Stimulated activated CD4-positive, alpha-beta T cell treated with anti-CD3 and anti-CD28 coated beads, Interleukin-4, amount 100 ng/mL, for 24 hours (primary cell): ENCODE measurements at regions not wholly inside any gene's neighbourhood (a gene's known extent, or its start where the extent isn't known, plus 50 kb on each side); places are given as distances from the start of the nearest gene placed in this dataset.
"Not testable (repeated sequence)": the region's sequence is repeated elsewhere in the genome, so short reads cannot be mapped to it uniquely, and the experiment has no call there.

ENCODE experiments used
- DNase-seq: peaks from one replicate; pipeline ENCODE4 v3.0.0-alpha.2; 2020

GRCh38 chr18:42334931-42335330, 379.9 kb downstream of the PIK3C3 start:
- DNase-seq = no peak

DNA sequence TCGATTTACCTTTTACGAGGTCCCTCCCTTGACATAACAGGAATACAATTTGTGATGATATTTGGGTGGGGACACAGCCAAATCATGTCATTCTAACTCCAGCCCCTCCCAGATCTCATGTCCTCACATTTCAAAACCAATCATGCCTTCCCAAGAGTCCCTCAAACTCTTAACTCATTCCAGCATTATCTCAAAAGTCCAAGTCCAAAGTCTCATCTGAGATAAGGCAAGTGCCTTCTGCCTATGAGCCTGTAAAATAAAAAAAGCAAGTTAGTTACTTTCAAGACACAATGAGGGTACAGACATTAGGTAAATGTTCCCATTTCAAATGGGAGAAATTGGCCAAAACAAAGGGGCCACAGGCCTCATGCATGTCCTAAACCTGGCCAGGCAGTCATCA, 381.1 kb downstream of the PIK3C3 start:
- no peak for DNase-seq

GRCh38 chr18:42337337-42337736, 382.3 kb downstream of the PIK3C3 start:
- not testable (repeated sequence) for DNase-seq

DNA sequence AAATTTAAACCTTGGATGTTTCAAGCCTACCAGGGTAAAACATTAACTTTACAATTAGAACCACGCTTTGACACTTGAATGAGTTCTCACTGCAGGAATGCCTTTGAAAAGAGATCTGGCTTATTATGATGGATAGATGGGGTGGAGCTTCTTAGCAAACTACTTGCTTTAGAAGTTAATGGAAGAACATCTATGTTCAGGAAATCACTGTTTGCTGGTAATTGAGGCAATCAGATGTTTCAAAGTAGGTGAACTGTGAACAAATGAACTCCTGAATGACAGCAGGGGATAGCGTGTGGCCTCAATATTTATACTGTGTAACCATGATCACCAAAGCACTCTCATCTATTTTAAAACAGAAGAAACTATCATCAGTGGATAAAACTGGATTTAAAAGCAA, 383.6 kb downstream of the PIK3C3 start:
- DNase-seq = no peak

- no peak for DNase-seq
Measured at GRCh38 chr18:42339372-42339771, 384.3 kb downstream of the PIK3C3 start.

GRCh38 chr18:42340423-42341009, 385.5 kb downstream of the PIK3C3 start:
- no peak for DNase-seq

DNA sequence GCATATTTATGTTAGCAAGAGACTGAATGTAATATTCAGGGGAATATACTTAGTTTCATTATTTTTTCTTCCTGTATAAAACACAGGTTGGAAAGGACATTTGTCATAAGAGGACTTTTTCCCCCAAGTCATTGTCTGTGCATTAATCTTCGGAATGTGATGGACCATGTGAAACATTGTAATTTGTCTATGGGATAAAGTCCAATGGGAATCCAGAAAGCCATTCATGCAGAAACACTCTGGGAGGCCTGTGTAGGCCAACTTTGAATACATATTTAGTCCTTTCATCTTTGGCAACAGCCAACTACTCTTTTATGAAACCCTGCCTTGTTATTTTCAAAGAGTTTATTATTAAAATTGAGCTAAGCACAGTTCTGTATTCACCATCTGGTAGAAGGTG, 386.4 kb downstream of the PIK3C3 start:
- no peak for DNase-seq

GRCh38 chr18:42348722-42349121, 393.7 kb downstream of the PIK3C3 start:
- no peak for DNase-seq

DNA sequence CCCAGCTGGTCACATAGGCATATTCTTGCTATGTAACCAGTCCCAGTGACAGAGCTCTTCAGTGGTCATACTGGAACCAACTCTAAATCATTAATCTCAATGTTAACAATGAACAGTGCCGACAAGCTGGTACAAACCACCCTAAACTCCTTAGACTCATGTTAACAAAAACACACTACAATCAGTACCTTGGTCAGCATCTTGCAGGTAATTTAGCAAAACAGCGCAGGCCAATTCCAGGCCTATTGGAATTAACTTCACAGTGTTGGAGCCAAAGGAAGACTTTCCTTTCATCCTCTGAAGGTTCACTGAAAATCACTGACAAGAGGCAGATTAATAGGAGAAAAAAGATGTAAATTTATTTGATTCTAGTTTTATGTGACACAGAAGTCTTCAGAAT, 396.4 kb downstream of the PIK3C3 start:
- no peak for DNase-seq

DNA sequence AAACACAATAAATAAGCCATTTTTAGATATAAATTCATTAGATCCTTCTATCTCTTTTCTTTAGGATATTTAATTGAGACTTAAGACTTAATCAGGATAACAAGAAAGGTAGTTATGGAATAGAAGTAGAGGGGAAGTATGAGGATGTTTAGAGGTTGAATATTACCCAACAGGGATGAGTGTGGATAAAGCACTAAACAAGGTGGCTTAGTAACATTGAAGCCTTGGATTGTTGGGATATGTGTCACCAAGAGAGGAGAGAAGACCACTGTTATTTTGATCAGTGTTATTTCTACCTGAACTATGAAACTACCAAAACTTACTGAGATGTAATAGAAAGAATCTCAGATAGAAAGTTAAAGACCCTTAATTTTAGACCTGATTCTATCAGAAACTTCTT, 405.7 kb downstream of the PIK3C3 start:
- no peak for DNase-seq

GRCh38 chr18:42363446-42364441, 408.7 kb downstream of the PIK3C3 start:
- DNase-seq = no peak

DNA sequence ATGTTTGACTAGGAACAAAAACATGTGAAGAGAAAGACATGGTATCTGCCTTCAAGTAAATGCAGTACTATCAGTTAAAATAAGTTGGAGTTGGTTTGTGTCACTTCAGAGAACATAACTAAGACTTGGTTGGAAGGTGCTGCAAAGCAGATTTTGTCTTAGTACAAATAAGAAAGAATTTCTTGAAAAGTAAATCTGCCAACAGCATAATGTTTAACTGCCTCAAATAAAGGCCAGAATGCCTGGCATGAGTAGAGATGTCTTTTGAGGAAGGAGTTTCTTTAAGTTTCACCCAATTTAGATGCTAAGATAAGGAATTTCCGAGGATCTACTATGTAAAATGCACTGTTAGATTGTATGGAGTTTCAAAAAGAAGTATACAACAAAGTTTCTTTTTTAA, 409.7 kb downstream of the PIK3C3 start:
- DNase-seq = no peak

- no peak for DNase-seq
Measured at GRCh38 chr18:42365591-42365990, 410.6 kb downstream of the PIK3C3 start.

- DNase-seq = no peak
Measured at GRCh38 chr18:42373584-42373983, 418.6 kb downstream of the PIK3C3 start.

- no peak for DNase-seq
Measured at GRCh38 chr18:42374961-42375360, 419.9 kb downstream of the PIK3C3 start.

DNA sequence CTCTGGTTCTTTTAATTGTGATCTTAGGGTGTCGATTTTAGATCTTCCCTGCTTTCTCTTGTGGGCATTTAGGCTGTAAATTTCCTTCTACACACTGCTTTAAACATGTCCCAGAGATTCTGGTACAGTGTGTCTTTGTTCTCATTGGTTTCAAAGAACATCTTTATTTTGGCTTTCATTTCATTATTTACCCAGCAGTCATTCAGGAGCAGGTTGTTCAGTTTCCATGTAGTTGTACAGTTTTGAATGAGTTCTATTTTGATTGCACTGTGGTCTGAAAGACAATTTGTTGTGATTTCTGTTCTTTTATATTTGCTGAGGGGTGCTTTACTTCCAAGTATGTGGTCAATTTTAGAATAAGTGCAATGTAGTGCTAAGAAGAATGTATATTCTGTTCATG, 423.8 kb downstream of the PIK3C3 start:
- DNase-seq = not testable (repeated sequence)

DNA sequence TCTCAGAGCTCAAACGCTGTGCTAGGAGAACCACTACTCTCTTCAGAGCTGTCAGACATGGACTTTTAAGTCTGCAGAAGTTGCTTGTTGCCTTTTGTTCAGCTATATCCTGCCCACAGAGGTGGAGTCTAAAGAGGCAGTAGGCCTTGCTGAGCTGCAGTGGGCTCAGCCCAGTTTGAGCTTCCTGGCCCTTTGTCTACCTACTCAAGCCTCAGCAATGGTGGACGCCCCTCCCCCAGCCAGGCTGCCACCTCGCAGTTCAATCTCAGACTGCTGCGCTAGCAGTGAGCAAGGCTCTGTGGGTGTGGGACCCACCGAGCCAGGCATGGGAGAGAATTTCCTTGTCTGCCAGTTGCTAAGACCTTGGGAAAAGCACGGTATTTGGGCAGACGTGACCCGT, 426.2 kb downstream of the PIK3C3 start:
- DNase-seq = not testable (repeated sequence)

DNA sequence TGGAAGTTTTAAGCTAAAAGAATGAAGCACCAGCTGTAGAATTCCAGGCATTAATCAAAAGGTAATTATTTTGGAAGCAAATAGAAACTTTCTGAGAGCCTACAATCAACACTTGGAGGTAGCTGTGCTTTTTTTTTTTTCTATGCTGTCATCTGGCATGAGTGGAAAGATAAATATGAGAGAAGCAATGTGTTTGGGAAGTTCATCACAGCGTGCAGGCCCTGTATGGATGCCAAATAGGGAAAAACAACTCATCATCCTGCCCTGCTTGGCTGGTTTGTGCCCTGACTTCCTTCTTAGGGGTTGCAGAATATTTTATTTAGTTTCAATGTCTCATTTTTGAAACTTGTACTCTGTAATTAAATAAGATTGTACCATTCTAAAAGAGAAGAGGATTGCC, 437.4 kb downstream of the PIK3C3 start:
- DNase-seq = no peak

GRCh38 chr18:42392926-42393325, 437.9 kb downstream of the PIK3C3 start:
- DNase-seq = no peak

- no peak for DNase-seq
Measured at GRCh38 chr18:42394238-42394637, 439.2 kb downstream of the PIK3C3 start.

DNA sequence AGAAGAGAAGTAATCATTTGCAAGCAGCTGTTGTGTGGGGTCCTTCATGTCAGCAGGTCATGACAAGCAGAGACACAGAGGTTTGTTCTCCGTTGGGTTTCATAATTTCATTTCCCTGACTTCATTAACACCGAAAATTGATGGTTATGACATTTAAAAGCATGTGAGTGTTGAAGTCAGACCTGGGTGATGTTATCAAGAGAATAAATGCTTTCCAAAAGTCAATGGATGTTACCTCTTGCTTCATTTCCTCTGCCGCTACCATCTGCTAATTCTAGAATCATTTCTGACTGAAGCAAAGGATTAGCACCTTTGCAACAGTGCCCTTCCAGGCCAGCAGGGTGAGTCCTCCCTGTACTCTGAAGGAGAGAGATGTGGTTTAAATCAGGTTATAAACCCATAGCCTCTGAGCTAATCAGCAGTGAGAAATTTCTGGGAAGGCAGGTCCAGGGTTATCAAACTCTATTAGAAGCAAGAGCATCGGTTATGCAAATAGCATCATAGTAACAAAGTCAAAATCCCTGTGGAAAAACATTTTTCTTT, 446.2 kb downstream of the PIK3C3 start:
- DNase-seq = no peak

DNA sequence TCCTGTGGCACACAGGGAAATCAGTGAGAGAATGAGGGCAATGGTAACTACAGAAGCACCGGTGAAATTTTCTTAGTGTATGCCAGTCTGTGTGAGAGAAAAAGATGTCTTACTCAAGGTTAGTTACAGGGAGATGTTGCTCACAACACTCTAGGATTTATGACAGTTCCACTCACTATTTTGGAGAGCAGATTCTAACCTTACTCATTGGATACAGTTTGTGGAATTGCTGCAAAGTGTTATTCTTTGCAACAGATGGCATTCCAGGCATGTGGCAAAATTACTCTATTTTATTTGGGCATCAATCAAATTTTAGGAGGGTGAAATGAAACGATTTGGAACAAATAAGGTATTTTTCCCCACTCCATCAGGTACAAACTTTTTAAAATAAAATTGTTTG, 449.1 kb downstream of the PIK3C3 start:
- no peak for DNase-seq

DNA sequence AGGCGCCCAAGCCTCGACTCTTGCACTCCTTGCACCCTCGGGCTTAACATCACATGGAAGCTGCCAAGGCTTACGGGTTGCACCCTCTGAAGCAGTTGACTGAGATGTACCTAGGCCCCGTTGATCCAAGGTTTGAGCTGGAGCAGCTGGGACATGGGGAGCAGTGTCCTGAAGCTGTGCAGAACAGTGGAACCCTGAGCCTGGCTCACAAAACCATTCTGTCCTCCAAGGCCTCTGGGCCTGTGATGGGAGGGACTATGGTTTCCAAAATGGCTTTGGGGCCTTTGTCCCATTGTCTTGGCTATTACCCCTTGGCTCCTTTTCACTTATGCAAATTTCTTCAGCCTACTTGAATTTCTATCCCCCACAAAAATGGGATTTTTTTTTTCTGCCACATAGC, 454.0 kb downstream of the PIK3C3 start:
- DNase-seq = no peak

DNA sequence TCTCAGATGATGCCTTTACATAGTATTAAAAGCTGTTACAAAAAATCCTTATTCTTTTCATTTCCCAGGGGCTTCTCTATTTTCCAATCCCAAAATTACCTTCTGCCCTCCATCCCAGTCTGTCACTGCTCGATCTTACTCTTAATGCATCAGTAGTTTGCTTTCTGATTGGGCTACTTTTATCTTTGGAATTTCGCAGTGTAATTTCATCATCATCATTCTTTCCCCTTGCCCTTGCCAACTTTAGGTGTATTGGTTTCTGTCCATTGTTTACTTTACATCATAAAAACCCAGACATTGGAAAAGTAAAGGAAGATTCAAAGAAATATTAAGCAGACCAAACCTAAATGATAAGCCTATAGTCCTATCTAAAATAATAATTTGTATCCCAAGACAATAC, 457.2 kb downstream of the PIK3C3 start:
- no peak for DNase-seq
